ENCODE measurements at regions not wholly inside any gene's neighbourhood (a gene's known extent, or its start where the extent isn't known, plus 50 kb on each side); places are given as distances from the start of the nearest gene placed in this dataset.
"Not testable (repeated sequence)": the region's sequence is repeated elsewhere in the genome, so short reads cannot be mapped to it uniquely, and the experiment has no call there.

DNA sequence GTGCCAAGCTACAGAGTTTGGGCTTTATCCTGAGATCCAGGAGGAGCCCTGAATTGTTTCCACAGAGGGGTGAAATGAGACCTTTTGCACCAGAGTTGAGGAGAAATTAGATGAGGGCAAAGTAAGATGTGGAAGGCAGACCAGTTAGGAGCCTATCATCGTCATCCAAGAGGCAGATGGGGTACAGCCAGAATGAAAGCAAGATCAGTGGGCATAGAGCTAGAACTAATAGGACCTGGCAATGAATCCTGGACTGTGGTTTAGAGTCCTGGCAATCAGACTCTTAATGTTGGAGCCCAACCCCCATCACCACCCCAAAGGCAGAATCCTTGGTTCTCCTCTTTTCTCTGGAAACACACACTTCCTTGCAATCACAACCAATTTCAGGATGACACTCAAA, 166.6 kb upstream of the HMGA2 start:
- no peak for DNase-seq

- DNase-seq = no peak
These were observed 165.9 kb upstream of the HMGA2 start for GRCh38 chr12:65658360-65658759.

DNA sequence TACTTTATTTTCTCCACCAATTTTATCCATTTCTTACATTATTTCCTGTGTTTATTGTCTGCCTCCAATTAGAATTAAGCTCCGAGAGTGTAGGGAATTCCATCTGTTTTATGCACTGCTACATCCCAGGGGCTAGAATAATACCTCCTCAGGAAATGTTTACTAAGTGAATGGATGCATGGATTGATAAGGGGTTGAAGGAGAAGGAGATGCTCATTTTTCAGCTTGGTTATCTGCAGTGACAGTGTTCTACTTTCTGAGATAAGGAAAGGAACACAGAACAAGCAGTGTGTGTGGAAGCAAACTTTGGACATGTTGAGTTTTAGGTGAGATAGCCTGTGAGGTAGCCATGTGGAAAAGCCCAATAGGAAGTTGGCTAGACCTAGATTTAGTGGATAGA, 164.6 kb upstream of the HMGA2 start:
- DNase-seq = no peak

DNA sequence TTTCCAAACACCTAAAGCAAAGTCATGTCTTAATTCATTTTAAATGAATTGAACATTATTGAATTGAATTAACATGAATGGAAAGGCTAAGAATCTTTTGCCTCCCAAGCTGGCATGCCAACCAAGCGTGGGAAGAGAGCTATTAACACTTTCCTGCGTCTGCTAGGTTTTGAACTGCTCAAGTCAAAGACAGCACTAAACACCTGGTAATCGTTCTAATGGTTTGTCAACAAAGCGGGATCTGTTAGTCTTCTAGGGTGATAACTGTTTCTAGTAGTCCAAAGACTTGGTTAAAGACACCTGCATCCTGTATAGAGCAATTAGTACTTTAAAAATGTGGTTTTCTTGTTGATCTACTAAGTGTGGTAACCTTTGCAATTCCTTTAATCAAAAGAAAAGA, 164.2 kb upstream of the HMGA2 start:
- no peak for DNase-seq

- DNase-seq = no peak
These were observed 163.4 kb upstream of the HMGA2 start for GRCh38 chr12:65660836-65661235.

DNA sequence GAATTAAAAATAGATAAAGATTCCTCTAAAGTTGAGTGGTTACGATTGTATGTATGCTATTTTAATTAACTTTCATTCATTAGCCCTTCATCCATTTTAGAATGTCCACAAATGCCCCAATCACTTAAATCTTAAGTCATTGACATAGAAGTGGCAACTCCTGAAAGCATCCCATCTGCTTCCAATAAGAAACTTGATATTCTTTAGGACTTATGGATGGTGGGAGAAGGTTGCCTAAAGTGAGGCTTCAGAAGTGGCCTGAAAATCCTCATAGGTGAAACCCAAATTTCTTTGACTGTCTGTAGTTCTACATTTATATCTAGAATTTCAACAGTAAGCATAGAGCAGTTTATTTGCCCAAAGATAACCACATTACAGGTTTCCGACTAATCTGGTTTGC, 161.7 kb upstream of the HMGA2 start:
- no peak for DNase-seq

DNA sequence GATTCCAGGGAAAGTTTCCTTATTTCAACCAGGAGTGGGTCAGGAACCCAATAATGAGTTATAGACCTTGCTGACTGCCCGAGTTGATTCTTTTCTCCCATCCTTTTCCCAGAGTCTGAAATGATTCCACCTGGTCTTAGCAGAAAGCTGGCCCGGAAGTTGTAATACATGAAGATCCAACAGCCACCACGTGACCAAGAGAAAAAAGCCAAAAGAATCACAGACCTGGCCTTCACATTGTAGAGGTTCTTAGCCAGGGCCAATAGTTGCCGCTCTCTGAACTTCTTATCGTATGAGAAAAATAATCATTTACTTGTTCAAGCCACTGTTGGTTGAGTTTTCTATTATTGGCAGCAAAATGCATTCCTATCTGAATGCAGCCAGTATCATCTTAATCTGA, 161.2 kb upstream of the HMGA2 start:
- DNase-seq = no peak

DNA sequence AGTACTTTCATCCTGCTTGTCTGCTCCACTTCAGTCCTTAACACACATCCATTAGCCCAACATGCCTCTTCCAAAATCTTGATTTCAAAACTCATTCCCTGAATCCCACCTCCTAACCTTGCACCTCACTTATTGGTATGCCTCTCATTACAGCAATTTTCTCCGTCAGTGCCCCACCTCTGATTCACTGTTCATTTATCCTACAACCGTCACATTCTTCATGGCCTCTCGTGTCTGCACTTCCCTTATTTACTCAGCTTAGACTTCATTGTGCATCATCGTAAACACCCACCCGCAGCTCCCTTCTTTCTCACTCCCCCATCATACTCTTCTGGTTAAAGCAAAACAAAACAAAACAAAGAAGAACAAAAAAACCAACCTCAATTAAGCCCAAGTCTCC, 160.6 kb upstream of the HMGA2 start:
- no peak for DNase-seq

- DNase-seq = no peak
These were observed 159.5 kb upstream of the HMGA2 start for GRCh38 chr12:65664715-65665250.

- no peak for DNase-seq
These were observed 158.5 kb upstream of the HMGA2 start for GRCh38 chr12:65665817-65666216.

DNA sequence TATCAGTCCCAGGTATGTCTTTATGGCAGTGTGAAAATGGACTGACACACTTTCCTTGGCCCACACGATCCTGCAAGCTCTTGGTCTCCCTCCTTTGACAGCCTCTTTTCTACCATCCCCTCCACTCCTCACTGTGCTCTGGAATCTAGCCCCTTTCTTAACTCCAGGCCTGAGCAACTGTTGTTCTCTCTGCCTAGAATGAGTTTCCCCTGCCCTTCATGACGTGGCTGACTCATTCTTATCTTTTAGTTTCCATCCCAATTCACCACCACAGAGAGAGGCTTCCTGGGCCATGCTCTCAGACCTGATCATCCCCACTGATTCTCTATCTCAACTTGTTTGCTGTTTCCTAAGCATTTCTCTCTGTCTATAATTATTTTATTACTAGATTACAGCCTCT, 157.4 kb upstream of the HMGA2 start:
- DNase-seq = no peak

DNA sequence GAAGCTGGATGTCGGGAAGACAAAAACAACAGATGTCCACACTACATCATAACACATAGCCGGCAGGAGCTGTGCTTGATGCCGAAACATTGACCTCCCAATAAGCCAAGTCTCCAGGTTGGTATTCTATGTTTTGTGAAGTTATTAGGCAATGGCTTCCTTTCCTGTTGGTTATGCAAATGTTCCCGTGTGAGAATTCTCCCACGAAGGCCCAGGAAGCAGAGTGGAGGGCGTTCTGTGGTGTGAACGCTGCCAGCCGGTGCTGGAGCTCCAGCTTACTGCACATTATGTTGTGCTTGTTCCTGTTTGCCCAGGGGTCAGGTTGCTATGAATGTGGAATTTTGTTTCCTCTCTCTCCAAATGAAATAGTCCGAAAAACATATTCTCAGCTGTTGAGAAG, 156.4 kb upstream of the HMGA2 start:
- DNase-seq = no peak

- DNase-seq = no peak
These were observed 155.1 kb upstream of the HMGA2 start for GRCh38 chr12:65668981-65669695.

DNA sequence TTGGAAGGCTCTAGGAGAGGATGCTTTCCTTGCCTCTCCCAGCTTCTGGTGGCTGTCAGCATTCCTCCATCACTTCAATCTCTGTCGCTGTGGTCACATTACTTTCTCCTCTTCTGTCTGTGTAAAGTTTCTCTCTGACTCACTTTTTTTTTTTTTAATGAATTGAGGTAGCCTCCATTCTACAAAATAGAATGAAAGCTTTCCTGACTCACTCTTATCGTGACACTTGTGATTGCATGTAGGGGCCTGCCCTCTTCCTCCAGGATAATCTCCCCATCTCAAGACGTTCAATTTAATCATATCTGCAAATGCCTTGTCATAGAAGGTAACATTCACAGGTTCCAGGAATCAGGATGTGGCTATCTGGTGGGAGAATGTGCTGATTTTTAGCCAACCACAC, 153.5 kb upstream of the HMGA2 start:
- DNase-seq = no peak

- DNase-seq = no peak
These were observed 151.8 kb upstream of the HMGA2 start for GRCh38 chr12:65672441-65672840.

DNA sequence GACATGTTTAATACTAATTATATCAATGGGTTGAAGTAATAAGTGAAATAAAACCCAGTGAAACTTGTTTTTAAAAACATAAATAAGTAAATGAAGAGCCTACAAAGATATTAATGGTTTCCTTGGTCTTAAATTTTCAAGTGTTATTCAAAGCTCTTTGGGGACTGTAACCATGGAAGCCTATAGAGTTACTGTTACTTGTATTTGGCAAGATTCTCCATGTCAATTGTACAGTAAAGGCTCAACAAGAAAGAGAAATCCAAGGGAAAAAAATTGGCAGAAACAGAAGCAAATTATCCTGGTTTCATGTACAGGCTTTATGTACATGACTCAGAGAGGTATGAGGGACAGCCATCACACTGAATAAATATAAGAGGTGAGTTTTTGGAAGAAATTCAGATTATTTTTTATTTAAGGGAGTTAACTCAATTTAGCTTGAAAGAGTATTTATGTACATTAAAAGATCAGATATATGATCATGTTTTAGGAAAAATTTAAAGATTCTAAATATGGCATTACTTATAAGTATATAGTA, 151.1 kb upstream of the HMGA2 start:
- DNase-seq = no peak

- no peak for DNase-seq
These were observed 150.6 kb upstream of the HMGA2 start for GRCh38 chr12:65673732-65674131.

DNA sequence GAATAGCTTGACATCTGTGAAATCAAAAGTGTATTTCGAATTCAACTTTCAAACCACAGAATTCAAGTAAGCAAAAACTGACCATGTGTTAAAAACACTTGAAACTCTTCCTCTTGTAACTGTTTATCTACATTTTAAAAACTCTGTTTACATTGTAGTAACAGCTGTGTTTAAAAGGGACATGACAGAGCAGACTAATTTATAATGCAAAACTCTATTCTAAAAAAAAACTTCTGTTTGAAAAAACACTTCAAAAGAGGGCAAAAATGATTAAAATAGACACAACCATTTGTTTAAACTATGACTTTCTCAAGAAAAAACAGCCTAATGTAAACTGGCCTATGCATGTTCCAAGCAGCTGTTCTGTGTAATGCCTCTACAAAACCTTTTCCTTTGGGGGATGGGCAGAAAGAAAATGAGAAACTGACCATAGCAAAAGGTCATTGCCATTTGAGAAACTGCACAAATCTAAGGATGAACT, 149.1 kb upstream of the HMGA2 start:
- DNase-seq = no peak

GRCh38 chr12:65678172-65678571, 146.1 kb upstream of the HMGA2 start:
- not testable (repeated sequence) for DNase-seq

DNA sequence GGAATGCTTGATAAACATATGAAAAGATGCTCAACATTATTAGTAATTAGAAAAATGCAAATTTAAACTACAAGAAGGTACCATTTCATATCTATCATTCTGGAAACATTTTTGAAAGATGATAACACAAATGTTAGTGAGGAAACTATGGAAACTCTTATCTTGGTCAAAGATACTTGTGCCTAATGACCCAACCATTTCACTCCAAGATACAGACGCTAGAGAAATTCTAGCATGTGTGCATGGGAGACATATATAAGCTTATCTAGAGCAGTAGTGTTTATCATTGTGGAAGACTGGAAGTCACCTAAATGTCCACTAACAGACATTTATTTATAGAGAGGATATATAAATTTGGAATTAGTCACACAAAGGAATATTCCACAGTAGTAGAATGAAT, 143.1 kb upstream of the HMGA2 start:
- DNase-seq = no peak

GRCh38 chr12:65682112-65682511, 142.2 kb upstream of the HMGA2 start:
- DNase-seq = no peak

DNA sequence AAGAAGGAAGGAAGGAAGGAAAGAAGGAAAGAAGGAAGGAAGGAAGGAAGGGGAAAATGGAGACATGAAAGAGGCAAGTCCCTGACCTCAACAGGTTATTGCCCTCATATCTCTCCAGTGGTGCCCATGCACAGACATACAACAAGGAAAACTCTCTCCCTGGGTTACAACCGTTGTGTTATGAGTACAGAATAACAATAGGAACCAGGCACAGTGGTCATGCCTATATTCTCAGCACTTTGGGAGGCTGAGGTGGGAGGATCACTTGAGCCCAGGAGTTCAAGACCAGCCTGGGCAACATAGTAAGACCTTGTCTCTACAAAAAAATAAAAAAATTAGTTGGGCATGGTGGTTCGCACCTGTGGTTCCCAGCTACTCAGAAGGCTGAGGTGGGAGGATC, 139.4 kb upstream of the HMGA2 start:
- DNase-seq = no peak

DNA sequence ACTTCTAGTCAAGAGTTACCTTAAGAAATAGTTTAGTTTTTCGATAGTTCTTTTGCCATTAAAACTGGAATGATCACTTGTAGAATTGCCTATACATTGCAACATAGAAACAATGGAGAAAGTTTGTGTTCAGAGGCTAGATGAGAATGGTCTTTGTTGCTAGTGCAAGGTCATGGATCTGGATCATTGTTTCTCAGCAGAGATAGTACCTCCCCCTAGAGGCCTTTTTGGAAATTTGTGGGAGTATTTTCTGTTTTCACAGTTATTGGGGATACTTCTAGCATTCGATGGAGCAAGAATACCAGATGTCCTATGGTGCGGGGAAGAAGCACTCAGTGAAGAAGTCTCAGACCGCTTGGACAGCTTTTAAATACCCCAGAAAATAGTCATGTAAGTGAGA, 138.8 kb upstream of the HMGA2 start:
- DNase-seq = no peak

GRCh38 chr12:65689508-65689907, 134.8 kb upstream of the HMGA2 start:
- no peak for DNase-seq

DNA sequence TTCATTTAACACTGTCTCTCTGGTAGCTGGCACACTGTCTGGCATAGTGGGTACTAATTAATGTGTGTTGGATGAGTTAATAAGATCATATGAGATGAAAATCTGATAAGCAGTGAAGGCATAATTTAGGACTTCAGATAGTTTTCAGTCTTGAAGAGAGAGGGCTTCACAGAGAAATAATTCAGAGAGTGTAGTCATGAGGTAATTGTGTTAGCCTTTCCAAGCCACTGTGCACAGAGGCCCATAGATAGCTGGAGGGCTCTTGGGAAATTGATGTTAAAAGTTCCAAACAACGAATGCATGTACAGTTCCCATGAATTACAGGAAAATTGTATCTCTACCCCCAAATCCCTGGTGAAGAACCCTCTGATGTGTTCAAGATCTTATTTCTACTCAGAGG, 133.8 kb upstream of the HMGA2 start:
- DNase-seq = no peak

Data from NCI-H2107 (cell line).